Activated CD8-positive, alpha-beta memory T cell treated with anti-CD3 and anti-CD28 coated beads, Interleukin-2, amount 10 ng/mL, durations not matched to agents 7 days and 5 days (primary cell): ENCODE measurements at regions not wholly inside any gene's neighbourhood (a gene's known extent, or its start where the extent isn't known, plus 50 kb on each side); places are given as distances from the start of the nearest gene placed in this dataset.
"Not testable (repeated sequence)": the region's sequence is repeated elsewhere in the genome, so short reads cannot be mapped to it uniquely, and the experiment has no call there.

Experiments used
- ATAC-seq: fragments of 150-1000 bp; cut with Tn5 transposase; one replicate; pipeline ENCODE4 v1.10.0; 2021; ENCODE audit warnings: moderate library complexity
- CTCF ChIA-PET: fragments of 350-600 bp; sonication (Branson Sonifier 250); formaldehyde crosslinking; loops from one replicate; lab custom pipeline; 2021; ENCODE audit warnings: antibody characterized with exemption; lab: Charles Lee
- DNase-seq: peaks from one replicate; pipeline ENCODE4 v3.0.0-alpha.2; 2020
- H3K27ac Mint-ChIP-seq: one replicate; pipeline ENCODE4 v1.8.0; 2021; ENCODE audit warnings: mild to moderate bottlenecking, mixed read lengths
- H3K27me3 Mint-ChIP-seq: one replicate; pipeline ENCODE4 v1.8.0; 2021; ENCODE audit warnings: mixed read lengths
- H3K36me3 Mint-ChIP-seq: one replicate; pipeline ENCODE4 v1.8.0; 2021; ENCODE audit warnings: mild to moderate bottlenecking, mixed read lengths
- H3K4me1 Mint-ChIP-seq: one replicate; pipeline ENCODE4 v1.8.0; 2021; ENCODE audit warnings: mixed read lengths
- H3K4me3 Mint-ChIP-seq: one replicate; pipeline ENCODE4 v1.8.0; 2021; ENCODE audit warnings: mild to moderate bottlenecking, moderate library complexity, mixed read lengths
- H3K9me3 Mint-ChIP-seq: one replicate; pipeline ENCODE4 v1.8.0; 2022; ENCODE audit warnings: low read depth, mixed read lengths

GRCh38 chr10:3255075-3255474, 82.5 kb upstream of the PITRM1 start:
- Mint-ChIP-seq H3K36me3 (no peaks in the 10 kb centered on the region), H3K4me1 (peaks cover 4% of the 10 kb centered on the region)
- DNase-seq, result no peak

GRCh38 chr10:3253974-3254373, 81.4 kb upstream of the PITRM1 start:
- CTCF ChIA-PET, result not testable (repeated sequence)

More at GRCh38 chr10:3255075-3255474, 82.5 kb upstream of the PITRM1 start:
- H3K27me3 Mint-ChIP-seq, result peaks cover 35% of the 10 kb centered on the region
- CTCF ChIA-PET, result interaction anchor here (2.2 kb wide), 1 partner anchor 57 kb away, joined by 4 read pairs; no protein-coding TSS in a partner anchor
- no peak overlapping the region for H3K4me3 Mint-ChIP-seq
- H3K9me3 Mint-ChIP-seq, result no peaks in the 10 kb centered on the region
- H3K27ac Mint-ChIP-seq, result no peak overlapping the region
- no peak for ATAC-seq

GRCh38 chr10:3251172-3251571, 78.6 kb upstream of the PITRM1 start:
- peaks cover 5% of the 10 kb centered on the region for H3K4me1 Mint-ChIP-seq
- H3K36me3 Mint-ChIP-seq, result no peaks in the 10 kb centered on the region
- no peak for DNase-seq
- ATAC-seq, result no peak
- CTCF ChIA-PET, result no interaction called here
- peaks cover 54% of the 10 kb centered on the region for H3K27me3 Mint-ChIP-seq
- no peaks in the 10 kb centered on the region for H3K9me3 Mint-ChIP-seq
- no peak overlapping the region for H3K27ac Mint-ChIP-seq
- no peak overlapping the region for H3K4me3 Mint-ChIP-seq

More at GRCh38 chr10:3253974-3254373, 81.4 kb upstream of the PITRM1 start:
- not testable (repeated sequence) for H3K4me3 Mint-ChIP-seq, H3K36me3 Mint-ChIP-seq, H3K9me3 Mint-ChIP-seq, DNase-seq, H3K4me1 Mint-ChIP-seq, ATAC-seq, H3K27ac Mint-ChIP-seq
- H3K27me3 Mint-ChIP-seq, result peaks cover 44% of the 10 kb centered on the region

- Mint-ChIP-seq H3K27me3 (peaks cover 53% of the 10 kb centered on the region), H3K4me3 (no peak overlapping the region), H3K36me3 (no peaks in the 10 kb centered on the region), H3K9me3 (no peaks in the 10 kb centered on the region), H3K27ac (no peak overlapping the region), H3K4me1 (peaks cover 5% of the 10 kb centered on the region)
- ATAC-seq (no peak), DNase-seq (no peak)
- CTCF ChIA-PET, result interaction anchor here (1.4 kb wide), 1 partner anchor 10 kb away, joined by 4 read pairs; no protein-coding TSS in a partner anchor
These were observed 76.8 kb upstream of the PITRM1 start for GRCh38 chr10:3249307-3249889.

DNA sequence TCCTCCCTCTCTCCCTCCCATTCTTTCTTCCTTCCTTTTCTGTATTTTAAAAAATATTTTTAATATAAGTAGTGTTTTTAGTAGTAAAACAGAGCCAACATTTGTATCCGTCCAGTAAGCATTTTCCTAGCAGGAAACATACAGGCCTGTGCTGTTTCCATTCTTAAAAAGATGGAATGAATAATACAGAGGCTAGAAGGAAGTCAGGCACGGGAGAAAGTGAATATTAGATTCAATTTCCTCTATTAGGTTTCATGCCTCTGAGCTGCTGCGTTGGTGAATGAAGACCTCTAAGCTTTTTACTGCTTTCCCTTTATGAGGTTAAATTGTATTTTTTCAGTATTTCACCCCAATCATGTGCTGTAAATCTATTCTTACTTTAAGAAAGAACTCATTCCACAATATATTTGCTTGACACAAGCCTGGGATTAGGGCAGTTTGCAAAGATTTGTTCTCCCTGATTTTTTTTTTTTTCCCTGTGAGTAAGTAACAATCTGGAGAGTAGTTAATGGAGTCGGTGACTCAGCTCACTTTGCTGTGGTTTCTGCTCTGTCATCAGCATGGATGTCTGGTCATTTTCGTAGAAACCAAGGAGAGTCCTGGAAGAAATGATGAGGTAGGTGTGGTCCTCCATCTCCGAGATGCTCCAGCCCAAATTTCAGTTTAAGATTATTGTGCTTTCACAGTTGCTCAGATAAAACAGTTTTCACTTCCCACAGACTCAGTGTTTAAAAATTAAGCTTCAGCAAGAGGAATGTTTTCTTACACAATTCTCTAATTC, 76.1 kb upstream of the PITRM1 start:
- Mint-ChIP-seq H3K27ac (no peak overlapping the region), H3K9me3 (no peaks in the 10 kb centered on the region), H3K27me3 (peaks cover 59% of the 10 kb centered on the region), H3K36me3 (no peaks in the 10 kb centered on the region), H3K4me3 (no peak overlapping the region), H3K4me1 (peaks cover 5% of the 10 kb centered on the region)
- ATAC-seq (no peak), DNase-seq (no peak)
- CTCF ChIA-PET, result interaction anchor here (1.4 kb wide), 1 partner anchor 9 kb away, joined by 4 read pairs; no protein-coding TSS in a partner anchor

DNA sequence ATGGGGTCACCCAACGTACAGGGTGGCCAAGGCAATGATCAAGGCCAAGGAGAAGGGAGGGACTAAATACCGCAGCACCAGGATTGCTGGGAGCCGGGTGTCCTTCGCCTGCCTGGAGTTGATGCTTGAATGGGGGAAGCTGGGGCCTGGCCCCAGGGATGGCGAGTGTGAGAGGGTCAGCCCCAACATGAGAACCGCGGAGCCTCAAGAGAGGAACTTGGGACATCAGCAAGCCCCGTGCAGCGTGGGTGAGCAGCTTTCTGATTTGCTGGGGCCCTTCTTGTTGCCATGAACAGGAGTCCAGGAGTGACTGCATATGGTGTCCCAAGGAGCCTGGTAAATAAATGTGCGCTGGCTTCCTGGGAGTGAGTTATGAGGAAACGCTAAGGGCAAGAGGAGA, 72.8 kb upstream of the PITRM1 start:
- Mint-ChIP-seq H3K27ac (no peak overlapping the region), H3K27me3 (peaks cover 47% of the 10 kb centered on the region), H3K4me3 (no peak overlapping the region), H3K36me3 (no peaks in the 10 kb centered on the region), H3K4me1 (peaks cover 2% of the 10 kb centered on the region), H3K9me3 (no peaks in the 10 kb centered on the region)
- CTCF ChIA-PET, result no interaction called here
- DNase-seq, result no peak
- no peak for ATAC-seq

- no peaks in the 10 kb centered on the region for H3K36me3 Mint-ChIP-seq
- ATAC-seq (no peak), DNase-seq (no peak)
- H3K27ac Mint-ChIP-seq, result no peak overlapping the region
- H3K4me3 Mint-ChIP-seq, result no peak overlapping the region
- H3K27me3 Mint-ChIP-seq, result peaks cover 53% of the 10 kb centered on the region
- no peaks in the 10 kb centered on the region for H3K9me3 Mint-ChIP-seq
- CTCF ChIA-PET, result no interaction called here
- H3K4me1 Mint-ChIP-seq, result peaks cover 3% of the 10 kb centered on the region
These were observed 69.5 kb upstream of the PITRM1 start for GRCh38 chr10:3241967-3242650.

DNA sequence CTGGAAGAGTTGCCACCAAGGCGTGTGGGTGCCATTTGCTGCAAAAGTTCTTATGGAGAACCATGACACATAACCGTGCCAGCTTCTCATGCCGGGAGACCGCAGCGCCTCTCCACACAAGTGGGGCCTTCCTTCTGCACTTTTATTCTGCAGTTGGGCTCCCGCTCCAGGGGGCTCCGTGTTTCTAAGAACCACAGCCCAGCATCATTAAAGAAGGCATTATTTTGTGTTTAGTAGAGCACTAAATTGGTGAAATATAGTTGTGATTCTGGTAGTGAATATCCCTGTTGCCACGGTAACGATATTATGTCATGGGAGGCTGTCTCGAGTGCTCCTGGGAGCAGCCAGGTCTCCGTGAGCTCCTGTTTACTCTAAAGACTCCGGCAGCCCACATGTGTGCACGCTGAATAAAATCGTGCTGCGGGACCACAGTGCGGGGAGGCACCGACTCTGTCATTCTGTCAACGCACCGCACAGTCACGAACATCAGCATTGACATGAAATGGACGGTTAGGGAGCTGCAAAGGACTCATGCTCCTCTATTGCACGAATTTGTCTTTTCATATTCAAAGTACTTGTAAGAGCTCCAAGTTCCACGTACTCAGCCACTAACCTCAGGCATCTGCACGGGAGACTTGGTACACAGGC, 68.8 kb upstream of the PITRM1 start:
- CTCF ChIA-PET, result interaction anchor here (0.8 kb wide), 1 partner anchor 92 kb away, joined by 3 read pairs; no protein-coding TSS in a partner anchor
- Mint-ChIP-seq H3K27me3 (peaks cover 60% of the 10 kb centered on the region), H3K4me1 (peaks cover 3% of the 10 kb centered on the region), H3K27ac (no peak overlapping the region), H3K36me3 (no peaks in the 10 kb centered on the region), H3K9me3 (no peaks in the 10 kb centered on the region), H3K4me3 (no peak overlapping the region)
- DNase-seq (no peak), ATAC-seq (no peak)

GRCh38 chr10:3239920-3240894, 67.6 kb upstream of the PITRM1 start:
- Mint-ChIP-seq H3K9me3 (no peaks in the 10 kb centered on the region), H3K4me3 (no peak overlapping the region), H3K27me3 (peaks cover 65% of the 10 kb centered on the region), H3K27ac (no peak overlapping the region), H3K36me3 (no peaks in the 10 kb centered on the region), H3K4me1 (peaks cover 3% of the 10 kb centered on the region)
- ATAC-seq (peak; percentile 7), DNase-seq (no peak)
- CTCF ChIA-PET, result interaction anchor here (0.7 to 1.6 kb wide), 10 partner anchors 9 to 1527 kb away, joined by 3 to 7 read pairs (median 4); no protein-coding TSS in a partner anchor

- H3K4me3 Mint-ChIP-seq, result no peak overlapping the region
- no peak overlapping the region for H3K27ac Mint-ChIP-seq
- DNase-seq (peak; percentile 76), ATAC-seq (peak; percentile 86)
- H3K36me3 Mint-ChIP-seq, result no peaks in the 10 kb centered on the region
- H3K27me3 Mint-ChIP-seq, result peaks cover 64% of the 10 kb centered on the region
- peaks cover 3% of the 10 kb centered on the region for H3K4me1 Mint-ChIP-seq
- CTCF ChIA-PET, result interaction anchor here (0.7 to 1.6 kb wide), 11 partner anchors 10 to 1528 kb away, joined by 3 to 7 read pairs (median 4); no protein-coding TSS in a partner anchor
- no peaks in the 10 kb centered on the region for H3K9me3 Mint-ChIP-seq
These were observed 66.7 kb upstream of the PITRM1 start for GRCh38 chr10:3239066-3239919.

DNA sequence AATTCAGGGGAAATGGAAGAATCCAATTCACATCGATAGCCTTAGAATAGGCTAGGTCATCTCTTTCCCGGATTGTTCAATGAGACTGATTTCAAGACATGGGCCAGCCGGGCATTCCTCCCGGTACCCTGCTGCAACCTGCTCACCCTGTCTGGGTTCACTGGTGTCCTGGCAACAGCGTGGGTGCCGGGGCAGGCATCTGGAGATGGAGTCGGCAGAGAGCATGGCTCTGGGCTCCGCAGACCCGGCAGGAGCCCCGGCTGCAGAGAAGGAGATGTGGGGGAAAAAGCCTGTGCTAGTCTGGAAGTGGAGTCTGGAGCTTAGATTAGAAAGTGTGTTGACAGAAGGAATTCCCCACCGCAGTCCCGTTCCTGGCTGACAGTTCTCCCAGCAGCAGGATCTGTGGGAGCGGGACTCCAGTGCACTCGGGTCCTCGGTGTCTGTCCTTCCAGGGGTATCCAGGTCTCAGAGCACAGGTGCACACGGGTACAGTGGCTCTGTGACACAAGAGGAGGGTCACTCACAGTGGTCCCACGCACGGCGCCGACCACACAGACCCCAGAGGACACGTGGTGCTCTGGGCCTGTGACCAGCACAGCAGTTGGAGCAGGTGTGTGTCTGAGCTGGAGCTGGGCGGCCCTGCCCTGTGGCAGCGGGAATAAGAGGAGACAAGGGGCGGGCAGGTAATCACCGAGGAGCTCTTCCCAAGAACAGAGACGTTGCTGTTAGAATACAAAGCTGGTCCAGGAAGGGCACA, 65.7 kb upstream of the PITRM1 start:
- no peak overlapping the region for H3K4me3 Mint-ChIP-seq
- ATAC-seq, result no peak

More for the DNA sequence above, 65.7 kb upstream of the PITRM1 start:
- DNase-seq, result no peak
- H3K36me3 Mint-ChIP-seq, result no peaks in the 10 kb centered on the region
- no peaks in the 10 kb centered on the region for H3K9me3 Mint-ChIP-seq
- peaks cover 59% of the 10 kb centered on the region for H3K27me3 Mint-ChIP-seq
- H3K4me1 Mint-ChIP-seq, result peaks cover 3% of the 10 kb centered on the region
- H3K27ac Mint-ChIP-seq, result no peak overlapping the region
- CTCF ChIA-PET, result interaction anchor here (1.0 to 1.6 kb wide), 3 partner anchors 39 to 41 kb away, joined by 3 to 5 read pairs (median 3); no protein-coding TSS in a partner anchor
